Calu3 (cell line): ENCODE measurements at regions not wholly inside any gene's neighbourhood (a gene's known extent, or its start where the extent isn't known, plus 50 kb on each side); places are given as distances from the start of the nearest gene placed in this dataset.

Experiments
- BruUV-seq: library from RNA; stranded (reverse); fragments of 400-500 nt; replicated peaks from 2 replicates; lab custom pipeline; 2021; lab: Mats Ljungman, UMichigan
- CTCF ChIA-PET: fragments of 300-600 bp; sonication (Branson Sonifier 250); formaldehyde crosslinking; loops from one replicate; lab custom pipeline; 2022; ENCODE audit warnings: antibody characterized with exemption; lab: Charles Lee
- DNase-seq: peaks from one replicate; pipeline ENCODE4 v3.0.0; 2022
- H3K27ac Mint-ChIP-seq: one replicate; pipeline ENCODE4 v1.8.0; 2022; ENCODE audit warnings: mixed read lengths; ENCODE audit not compliant: unreplicated experiment
- H3K27me3 Mint-ChIP-seq: one replicate; pipeline ENCODE4 v1.8.0; 2022; ENCODE audit warnings: mixed read lengths; ENCODE audit not compliant: unreplicated experiment
- H3K36me3 Mint-ChIP-seq: one replicate; pipeline ENCODE4 v1.8.0; 2022; ENCODE audit warnings: mild to moderate bottlenecking, moderate library complexity, mixed read lengths; ENCODE audit not compliant: insufficient read depth, unreplicated experiment
- H3K4me1 Mint-ChIP-seq: one replicate; pipeline ENCODE4 v1.8.0; 2022; ENCODE audit warnings: mild to moderate bottlenecking, low read depth, mixed read lengths; ENCODE audit not compliant: unreplicated experiment
- H3K4me3 Mint-ChIP-seq: one replicate; pipeline ENCODE4 v1.8.0; 2022; ENCODE audit warnings: mild to moderate bottlenecking, low read depth, moderate library complexity, mixed read lengths; ENCODE audit not compliant: unreplicated experiment
- H3K9me3 Mint-ChIP-seq: one replicate; pipeline ENCODE4 v1.8.0; 2022; ENCODE audit warnings: low read depth, mixed read lengths; ENCODE audit not compliant: unreplicated experiment
- intact Hi-C: fragments of 100-400 bp; cut with micrococcal nuclease; formaldehyde crosslinking; loops from one replicate; pipeline ENCODE4 v1.10.0; 2022; ENCODE audit not compliant: unreplicated experiment
- TF ChIP-seq, protein P1 (sequence below): fragments of 200-600 bp; IDR thresholded peaks from one replicate; pipeline ENCODE4 v1.8.0; 2022; ENCODE audit warnings: antibody characterized with exemption; ENCODE audit not compliant: unreplicated experiment

DNA sequence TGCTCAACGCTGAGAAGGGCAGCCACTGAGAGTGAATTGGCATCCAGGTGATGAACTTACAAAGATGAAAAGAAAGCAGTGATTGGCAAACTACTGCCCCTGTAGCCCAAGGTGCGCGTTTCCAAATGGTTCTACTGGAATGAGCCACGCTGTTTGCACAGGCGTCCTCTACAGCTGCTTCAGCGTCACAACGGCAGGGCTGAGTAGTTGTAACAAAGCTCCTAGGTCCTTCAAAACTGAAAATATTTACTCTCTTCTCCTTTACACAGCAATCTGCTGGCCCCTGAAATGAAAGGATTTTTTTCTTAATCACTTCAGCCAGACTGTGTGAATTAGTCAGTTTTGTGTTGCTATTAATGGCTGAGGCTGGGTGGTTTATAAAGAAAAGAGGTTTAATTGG lies 107.2 kb upstream of the FOXF1 start:
- peaks cover 95% of the 10 kb centered on the region for H3K27me3 Mint-ChIP-seq
- H3K27ac Mint-ChIP-seq, result no peak overlapping the region
- DNase-seq, result no peak
- no peaks in the 10 kb centered on the region for H3K4me1 Mint-ChIP-seq
- CTCF ChIA-PET, result no interaction called here
- no peak overlapping the region for H3K4me3 Mint-ChIP-seq
- TF ChIP-seq, protein P1, sequence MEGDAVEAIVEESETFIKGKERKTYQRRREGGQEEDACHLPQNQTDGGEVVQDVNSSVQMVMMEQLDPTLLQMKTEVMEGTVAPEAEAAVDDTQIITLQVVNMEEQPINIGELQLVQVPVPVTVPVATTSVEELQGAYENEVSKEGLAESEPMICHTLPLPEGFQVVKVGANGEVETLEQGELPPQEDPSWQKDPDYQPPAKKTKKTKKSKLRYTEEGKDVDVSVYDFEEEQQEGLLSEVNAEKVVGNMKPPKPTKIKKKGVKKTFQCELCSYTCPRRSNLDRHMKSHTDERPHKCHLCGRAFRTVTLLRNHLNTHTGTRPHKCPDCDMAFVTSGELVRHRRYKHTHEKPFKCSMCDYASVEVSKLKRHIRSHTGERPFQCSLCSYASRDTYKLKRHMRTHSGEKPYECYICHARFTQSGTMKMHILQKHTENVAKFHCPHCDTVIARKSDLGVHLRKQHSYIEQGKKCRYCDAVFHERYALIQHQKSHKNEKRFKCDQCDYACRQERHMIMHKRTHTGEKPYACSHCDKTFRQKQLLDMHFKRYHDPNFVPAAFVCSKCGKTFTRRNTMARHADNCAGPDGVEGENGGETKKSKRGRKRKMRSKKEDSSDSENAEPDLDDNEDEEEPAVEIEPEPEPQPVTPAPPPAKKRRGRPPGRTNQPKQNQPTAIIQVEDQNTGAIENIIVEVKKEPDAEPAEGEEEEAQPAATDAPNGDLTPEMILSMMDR, result no peak
- no peaks in the 10 kb centered on the region for H3K36me3 Mint-ChIP-seq
- intact Hi-C loops, result no loop called here
- BruUV-seq, result no TSS peak
- H3K9me3 Mint-ChIP-seq, result no peaks in the 10 kb centered on the region

GRCh38 chr16:86403541-86404163 lies 106.7 kb upstream of the FOXF1 start:
- CTCF ChIA-PET, result interaction anchor here (0.8 kb wide), 1 partner anchor 367 kb away, joined by 6 read pairs; no protein-coding TSS in a partner anchor

GRCh38 chr16:86404678-86405077 lies 105.6 kb upstream of the FOXF1 start:
- DNase-seq, result no peak
- intact Hi-C loops, result no loop called here
- no peaks in the 10 kb centered on the region for H3K4me1 Mint-ChIP-seq
- H3K4me3 Mint-ChIP-seq, result no peak overlapping the region
- no peaks in the 10 kb centered on the region for H3K9me3 Mint-ChIP-seq
- H3K27me3 Mint-ChIP-seq, result peaks cover 96% of the 10 kb centered on the region
- H3K36me3 Mint-ChIP-seq, result no peaks in the 10 kb centered on the region
- TF ChIP-seq, protein P1, result no peak
- no TSS peak for BruUV-seq
- CTCF ChIA-PET, result interaction anchor here (0.8 kb wide), 1 partner anchor 366 kb away, joined by 6 read pairs; no protein-coding TSS in a partner anchor
- H3K27ac Mint-ChIP-seq, result no peak overlapping the region

More at GRCh38 chr16:86403541-86404163, 106.7 kb upstream of the FOXF1 start:
- intact Hi-C loops, result no loop called here
- no TSS peak for BruUV-seq
- TF ChIP-seq, protein P1, result no peak
- Mint-ChIP-seq H3K27me3 (peaks cover 95% of the 10 kb centered on the region), H3K4me1 (no peaks in the 10 kb centered on the region), H3K9me3 (no peaks in the 10 kb centered on the region), H3K36me3 (no peaks in the 10 kb centered on the region), H3K27ac (no peak overlapping the region), H3K4me3 (no peak overlapping the region)
- no peak for DNase-seq

- H3K4me3 Mint-ChIP-seq, result no peak overlapping the region
- peaks cover 96% of the 10 kb centered on the region for H3K27me3 Mint-ChIP-seq
- TF ChIP-seq, protein P1, result no peak
- no TSS peak for BruUV-seq
- no peak for DNase-seq
- H3K9me3 Mint-ChIP-seq, result no peaks in the 10 kb centered on the region
- intact Hi-C loops, result no loop called here
- CTCF ChIA-PET, result no interaction called here
- H3K27ac Mint-ChIP-seq, result no peak overlapping the region
- no peaks in the 10 kb centered on the region for H3K4me1 Mint-ChIP-seq
- no peaks in the 10 kb centered on the region for H3K36me3 Mint-ChIP-seq
Measured at GRCh38 chr16:86405319-86405718, 105.0 kb upstream of the FOXF1 start.
